PC-3 (cell line): ENCODE measurements at regions not wholly inside any gene's neighbourhood (a gene's known extent, or its start where the extent isn't known, plus 50 kb on each side); places are given as distances from the start of the nearest gene placed in this dataset.

ENCODE experiments used
- ATAC-seq: fragments of 200-7000 bp; cut with Tn5 transposase; 2 replicates; pipeline ENCODE4 v1.9.1; 2020; ENCODE audit warnings: mild to moderate bottlenecking, moderate library complexity
- BruUV-seq: library from RNA; stranded (reverse); fragments of 400-500 nt; replicated peaks from 2 replicates; lab custom pipeline; 2021; lab: Mats Ljungman, UMichigan
- CTCF ChIA-PET: fragments of 300-600 bp; sonication (Branson Sonifier 250); formaldehyde crosslinking; loops from one replicate; lab custom pipeline; 2022; ENCODE audit warnings: antibody characterized with exemption; lab: Charles Lee
- POLR2A ChIA-PET: fragments of 300-600 bp; sonication (Branson Sonifier 250); formaldehyde crosslinking; loops from one replicate; lab custom pipeline; 2022; ENCODE audit warnings: antibody characterized with exemption; ENCODE audit not compliant: unreplicated experiment; lab: Charles Lee
- DNase-seq: peaks from one replicate; pipeline ENCODE4 v3.0.0-alpha.2; 2015
- H2AFZ ChIP-seq: fragments of 300-600 bp; sonication (generic); 2 replicates; pipeline ENCODE4 v1.6.0; 2016; ENCODE audit warnings: antibody characterized with exemption, low read length
- H3F3A ChIP-seq: fragments of 300-600 bp; sonication (generic); one replicate; pipeline ENCODE4 v1.6.0; 2017; ENCODE audit warnings: antibody characterized with exemption, low read length, control low read depth, mild to moderate bottlenecking; ENCODE audit not compliant: unreplicated experiment
- H3K27ac ChIP-seq: fragments of 300-600 bp; sonication (generic); 2 replicates; pipeline ENCODE4 v1.5.1; 2016; ENCODE audit warnings: mild to moderate bottlenecking, low read length
- H3K27me3 ChIP-seq: fragments of 300-600 bp; sonication (generic); 2 replicates; pipeline ENCODE4 v1.6.1; 2016; ENCODE audit warnings: low read length, mixed read lengths
- H3K36me3 ChIP-seq: fragments of 300-600 bp; sonication (generic); 2 replicates; pipeline ENCODE4 v1.6.1; 2016; ENCODE audit warnings: low read depth, mixed run types, low read length, mixed read lengths
- H3K4me1 ChIP-seq: fragments of 300-600 bp; sonication (generic); 2 replicates; pipeline ENCODE4 v1.5.1; 2016; ENCODE audit warnings: low read length; ENCODE audit not compliant: insufficient read depth
- H3K4me2 ChIP-seq: fragments of 300-600 bp; sonication (generic); 2 replicates; pipeline ENCODE4 v1.6.0; 2016; ENCODE audit warnings: low read length
- H3K4me3 ChIP-seq: fragments of 300-600 bp; sonication (generic); 2 replicates; pipeline ENCODE4 v1.5.1; 2016; ENCODE audit warnings: mild to moderate bottlenecking, low read length, mixed read lengths
- H3K79me2 ChIP-seq: fragments of 300-600 bp; sonication (generic); 2 replicates; pipeline ENCODE4 v1.6.1; 2017; ENCODE audit warnings: low read length, mixed read lengths
- H3K9ac ChIP-seq: fragments of 300-600 bp; sonication (generic); 2 replicates; pipeline ENCODE4 v1.6.0; 2016; ENCODE audit warnings: mild to moderate bottlenecking, low read length
- H3K9me2 ChIP-seq: fragments of 300-600 bp; sonication (generic); replicated peaks from 2 replicates; pipeline ENCODE4 v1.6.1; 2016; ENCODE audit warnings: mixed run types, low read length, mixed read lengths
- H3K9me3 ChIP-seq: fragments of 300-600 bp; sonication (generic); 2 replicates; pipeline ENCODE4 v1.6.1; 2016; ENCODE audit warnings: low read length, mixed read lengths
- H4K20me1 ChIP-seq: fragments of 300-600 bp; sonication (generic); 2 replicates; pipeline ENCODE4 v1.6.1; 2016; ENCODE audit warnings: low read length, mixed read lengths
- EZH2 ChIP-seq: fragments of 300-600 bp; sonication (generic); IDR thresholded peaks from one replicate; pipeline ENCODE4 v1.6.1; 2017; ENCODE audit warnings: antibody characterized with exemption, mild to moderate bottlenecking, low read length; ENCODE audit not compliant: unreplicated experiment
- EZH2phosphoT487 ChIP-seq: fragments of 300-600 bp; sonication (generic); IDR thresholded peaks from 2 replicates; pipeline ENCODE4 v1.6.1; 2018; ENCODE audit warnings: mild to moderate bottlenecking, antibody characterized with exemption, low read length, borderline replicate concordance
- intact Hi-C: fragments of 100-400 bp; cut with micrococcal nuclease; formaldehyde crosslinking; loops from 2 replicates; pipeline ENCODE4 v1.9.0; 2023
- TF ChIP-seq, protein P1 (sequence below): fragments of 300-600 bp; sonication (generic); conservative IDR thresholded peaks from 2 replicates; pipeline ENCODE4 v1.5.1; 2017; ENCODE audit warnings: antibody characterized with exemption, low read depth, mild to moderate bottlenecking, low read length

DNA sequence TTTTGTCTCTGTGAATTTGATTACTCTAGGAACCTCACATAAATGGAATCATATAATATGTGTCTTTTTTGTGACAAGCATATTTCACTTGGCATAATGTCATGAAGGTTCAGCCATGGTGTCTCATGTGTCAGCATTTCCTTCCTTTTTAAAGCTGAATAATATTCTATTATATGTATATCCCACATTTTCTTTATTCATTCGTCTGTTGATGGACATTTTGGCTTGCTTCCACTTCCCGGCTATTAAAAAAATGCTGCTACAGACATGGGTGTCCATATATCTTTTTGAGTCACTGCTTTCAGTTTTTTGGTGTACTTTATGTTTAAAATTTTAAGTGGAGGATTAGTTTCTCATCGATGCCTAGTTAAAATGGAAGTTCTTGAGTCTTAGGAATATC is 59.8 kb upstream of the C5orf63 start:
- H3K4me1 ChIP-seq = no peaks in the 10 kb centered on the region
- no peaks in the 10 kb centered on the region for H4K20me1 ChIP-seq
- H3K4me2 ChIP-seq = no peak overlapping the region
- no TSS peak for BruUV-seq
- ATAC-seq (no peak), DNase-seq (no peak)
- H3K36me3 ChIP-seq = no peaks in the 10 kb centered on the region
- CTCF ChIA-PET = no interaction called here
- H3F3A ChIP-seq = no peaks in the 10 kb centered on the region
- H3K27me3 ChIP-seq = peaks cover 37% of the 10 kb centered on the region
- POLR2A ChIA-PET = no interaction called here
- no peak overlapping the region for H3K9ac ChIP-seq
- TF ChIP-seq EZH2 (no peak), EZH2phosphoT487 (no peak)
- TF ChIP-seq, protein P1, sequence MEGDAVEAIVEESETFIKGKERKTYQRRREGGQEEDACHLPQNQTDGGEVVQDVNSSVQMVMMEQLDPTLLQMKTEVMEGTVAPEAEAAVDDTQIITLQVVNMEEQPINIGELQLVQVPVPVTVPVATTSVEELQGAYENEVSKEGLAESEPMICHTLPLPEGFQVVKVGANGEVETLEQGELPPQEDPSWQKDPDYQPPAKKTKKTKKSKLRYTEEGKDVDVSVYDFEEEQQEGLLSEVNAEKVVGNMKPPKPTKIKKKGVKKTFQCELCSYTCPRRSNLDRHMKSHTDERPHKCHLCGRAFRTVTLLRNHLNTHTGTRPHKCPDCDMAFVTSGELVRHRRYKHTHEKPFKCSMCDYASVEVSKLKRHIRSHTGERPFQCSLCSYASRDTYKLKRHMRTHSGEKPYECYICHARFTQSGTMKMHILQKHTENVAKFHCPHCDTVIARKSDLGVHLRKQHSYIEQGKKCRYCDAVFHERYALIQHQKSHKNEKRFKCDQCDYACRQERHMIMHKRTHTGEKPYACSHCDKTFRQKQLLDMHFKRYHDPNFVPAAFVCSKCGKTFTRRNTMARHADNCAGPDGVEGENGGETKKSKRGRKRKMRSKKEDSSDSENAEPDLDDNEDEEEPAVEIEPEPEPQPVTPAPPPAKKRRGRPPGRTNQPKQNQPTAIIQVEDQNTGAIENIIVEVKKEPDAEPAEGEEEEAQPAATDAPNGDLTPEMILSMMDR = no peak
- H3K9me3 ChIP-seq = no peaks in the 10 kb centered on the region
- H2AFZ ChIP-seq = no peak overlapping the region
- no peaks in the 10 kb centered on the region for H3K79me2 ChIP-seq
- no peak overlapping the region for H3K27ac ChIP-seq
- H3K9me2 ChIP-seq = no peaks in the 10 kb centered on the region
- intact Hi-C loops = no loop called here
- no peak overlapping the region for H3K4me3 ChIP-seq

DNA sequence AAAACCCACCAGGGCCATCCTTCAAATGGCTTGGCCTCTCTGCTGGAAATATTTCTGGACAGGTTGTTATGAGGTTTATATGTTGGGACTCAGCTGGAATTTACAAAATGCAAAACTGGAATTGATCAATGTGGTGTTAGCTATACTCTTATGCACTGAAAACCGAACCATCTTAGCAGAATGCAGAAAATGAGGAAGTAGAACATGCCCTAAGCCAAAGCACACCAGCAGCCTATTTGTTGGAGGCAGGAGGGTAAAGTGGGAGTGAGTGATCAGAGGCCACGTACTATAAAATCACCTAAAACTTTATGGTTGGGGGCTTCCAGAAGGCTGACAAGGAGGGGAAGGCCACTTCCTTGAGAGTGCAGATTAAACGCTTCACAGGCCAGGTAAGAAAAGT is 63.6 kb upstream of the C5orf63 start:
- H4K20me1 ChIP-seq = no peaks in the 10 kb centered on the region
- no peaks in the 10 kb centered on the region for H3K36me3 ChIP-seq
- H3K9ac ChIP-seq = no peak overlapping the region
- no peaks in the 10 kb centered on the region for H3K9me2 ChIP-seq
- no peak overlapping the region for H3K4me3 ChIP-seq
- H3K27me3 ChIP-seq = peaks cover 17% of the 10 kb centered on the region
- DNase-seq (no peak), ATAC-seq (no peak)
- BruUV-seq = no TSS peak
- no peaks in the 10 kb centered on the region for H3K9me3 ChIP-seq
- TF ChIP-seq EZH2 = no peak
- TF ChIP-seq, protein P1 = no peak
- no peak for TF ChIP-seq EZH2phosphoT487
- no peaks in the 10 kb centered on the region for H3F3A ChIP-seq
- H2AFZ ChIP-seq = no peak overlapping the region
- CTCF ChIA-PET = no interaction called here
- H3K4me2 ChIP-seq = no peak overlapping the region
- intact Hi-C loops = no loop called here
- POLR2A ChIA-PET = no interaction called here
- no peak overlapping the region for H3K27ac ChIP-seq
- H3K4me1 ChIP-seq = no peaks in the 10 kb centered on the region
- H3K79me2 ChIP-seq = no peaks in the 10 kb centered on the region

- TF ChIP-seq EZH2 (no peak), EZH2phosphoT487 (no peak)
- TF ChIP-seq, protein P1 = no peak
- Histone ChIP-seq H3F3A (no peaks in the 10 kb centered on the region), H3K9me2 (no peaks in the 10 kb centered on the region), H3K36me3 (no peaks in the 10 kb centered on the region), H3K4me1 (no peaks in the 10 kb centered on the region), H3K9me3 (no peaks in the 10 kb centered on the region), H3K27ac (no peak overlapping the region), H3K4me3 (no peak overlapping the region), H3K27me3 (peaks cover 8% of the 10 kb centered on the region), H3K79me2 (no peaks in the 10 kb centered on the region), H2AFZ (no peak overlapping the region), H3K9ac (no peak overlapping the region), H4K20me1 (no peaks in the 10 kb centered on the region), H3K4me2 (no peak overlapping the region)
- POLR2A ChIA-PET = no interaction called here
- no peak for ATAC-seq
- intact Hi-C loops = no loop called here
- no TSS peak for BruUV-seq
- CTCF ChIA-PET = no interaction called here
- DNase-seq = no peak
Measured at GRCh38 chr5:127143722-127144121, 70.4 kb upstream of the C5orf63 start.
